ENCODE measurements at regions not wholly inside any gene's neighbourhood (a gene's known extent, or its start where the extent isn't known, plus 50 kb on each side); places are given as distances from the start of the nearest gene placed in this dataset.

- H3K9me3 Mint-ChIP-seq = no peaks in the 10 kb centered on the region
- no peak overlapping the region for H3K4me3 Mint-ChIP-seq
- peaks cover 27% of the 10 kb centered on the region for H3K36me3 Mint-ChIP-seq
- H3K27me3 Mint-ChIP-seq = no peaks in the 10 kb centered on the region
- no peak overlapping the region for H3K27ac Mint-ChIP-seq
- ATAC-seq = no peak
- peaks cover 25% of the 10 kb centered on the region for H3K4me1 Mint-ChIP-seq
Measured at GRCh38 chr6:29884261-29884660, 56.6 kb downstream of the HLA-G start.

- H3K36me3 Mint-ChIP-seq = peaks cover 47% of the 10 kb centered on the region
- H3K4me3 Mint-ChIP-seq = peak overlapping the region; percentile 96
- H3K27me3 Mint-ChIP-seq = no peaks in the 10 kb centered on the region
- H3K4me1 Mint-ChIP-seq = peaks cover 42% of the 10 kb centered on the region
- peak overlapping the region; percentile 98 for H3K27ac Mint-ChIP-seq
- H3K9me3 Mint-ChIP-seq = no peaks in the 10 kb centered on the region
- ATAC-seq = no peak
Measured at GRCh38 chr6:29886701-29887100, 55.6 kb upstream of the HLA-A start.

- peak; percentile 73 for ATAC-seq
- Mint-ChIP-seq H3K27me3 (no peaks in the 10 kb centered on the region), H3K4me3 (peak overlapping the region; percentile 96)
Measured at GRCh38 chr6:29887330-29887818, 55.0 kb upstream of the HLA-A start.

GRCh38 chr6:29887819-29888776, 54.2 kb upstream of the HLA-A start:
- H3K27me3 Mint-ChIP-seq = no peaks in the 10 kb centered on the region
- peak; percentile 93 for ATAC-seq
- H3K36me3 Mint-ChIP-seq = peaks cover 54% of the 10 kb centered on the region
- H3K4me1 Mint-ChIP-seq = peaks cover 42% of the 10 kb centered on the region
- H3K9me3 Mint-ChIP-seq = no peaks in the 10 kb centered on the region
- H3K27ac Mint-ChIP-seq = peak overlapping the region; percentile 98
- peak overlapping the region; percentile 96 for H3K4me3 Mint-ChIP-seq

More at GRCh38 chr6:29887330-29887818, 55.0 kb upstream of the HLA-A start:
- Mint-ChIP-seq H3K27ac (peak overlapping the region; percentile 98), H3K4me1 (peaks cover 42% of the 10 kb centered on the region), H3K9me3 (no peaks in the 10 kb centered on the region), H3K36me3 (peaks cover 54% of the 10 kb centered on the region)

Measured in stimulated activated memory B cell treated with anti-CD40 and anti-IgM and Interleukin-4, amounts not matched to agents 10 μg/mL and 1 μg/mL and 100 μg/mL, for 72 hours (primary cell).